Stimulated activated CD4-positive, alpha-beta T cell treated with anti-CD3 and anti-CD28 coated beads, Interleukin-12 subunit alpha, Interleukin-12 subunit beta, amount 100 ng/mL, for 48 hours (primary cell): ENCODE measurements at regions not wholly inside any gene's neighbourhood (a gene's known extent, or its start where the extent isn't known, plus 50 kb on each side); places are given as distances from the start of the nearest gene placed in this dataset.

ENCODE experiments used
- DNase-seq, 3 donors: peaks; one replicate each; pipeline ENCODE4 v3.0.0-alpha.2; 2020; ENCODE audit warnings: low read depth in 2 of 3, low spot score in 1 of 3

DNA sequence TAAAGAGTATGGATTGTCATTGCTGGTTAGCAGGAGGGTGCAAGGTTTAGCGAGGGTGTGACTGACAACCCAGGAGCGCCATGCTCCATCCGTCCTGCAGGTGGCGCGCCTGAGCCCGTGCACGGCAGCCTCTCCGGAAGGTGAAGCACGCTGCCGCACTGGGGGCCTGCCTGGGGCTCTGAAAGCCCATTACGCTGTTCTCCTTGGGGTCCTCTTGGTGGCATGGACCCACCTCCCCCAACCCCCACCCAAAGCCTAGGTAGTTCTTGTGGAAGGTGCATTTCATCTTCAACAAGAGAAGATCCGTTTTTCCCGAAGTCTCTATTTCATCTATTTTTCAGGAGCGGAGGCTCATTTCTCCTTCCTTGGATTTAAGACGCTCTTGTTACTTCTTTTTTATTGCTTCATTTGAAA lies 197.4 kb upstream of the KCNG1 start:
- peak; percentile 40 to 62 (median 49) for DNase-seq

- no peak for DNase-seq
These were observed 196.6 kb upstream of the KCNG1 start for GRCh38 chr20:51219544-51219943.

DNA sequence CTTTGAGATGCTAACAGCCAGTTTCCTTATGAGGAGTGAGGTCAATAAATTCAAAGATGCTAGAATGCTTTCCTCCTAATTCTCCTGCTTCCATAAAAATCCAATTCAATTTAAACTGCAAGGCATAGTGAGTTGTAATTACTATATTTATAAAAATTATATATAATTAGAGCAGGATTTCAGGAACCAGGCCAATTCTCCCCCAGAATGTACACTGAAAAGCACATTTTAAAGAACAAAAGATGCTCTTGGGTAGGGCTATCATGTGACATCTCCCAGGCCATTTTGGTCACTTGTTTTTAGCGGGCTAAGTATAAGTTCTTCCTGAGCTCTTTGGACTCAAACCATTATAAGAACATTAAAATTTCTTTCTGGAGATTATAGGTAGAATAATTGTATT lies 195.7 kb upstream of the KCNG1 start:
- DNase-seq = no peak

GRCh38 chr20:51217347-51218045 lies 194.6 kb upstream of the KCNG1 start:
- DNase-seq = no peak

DNA sequence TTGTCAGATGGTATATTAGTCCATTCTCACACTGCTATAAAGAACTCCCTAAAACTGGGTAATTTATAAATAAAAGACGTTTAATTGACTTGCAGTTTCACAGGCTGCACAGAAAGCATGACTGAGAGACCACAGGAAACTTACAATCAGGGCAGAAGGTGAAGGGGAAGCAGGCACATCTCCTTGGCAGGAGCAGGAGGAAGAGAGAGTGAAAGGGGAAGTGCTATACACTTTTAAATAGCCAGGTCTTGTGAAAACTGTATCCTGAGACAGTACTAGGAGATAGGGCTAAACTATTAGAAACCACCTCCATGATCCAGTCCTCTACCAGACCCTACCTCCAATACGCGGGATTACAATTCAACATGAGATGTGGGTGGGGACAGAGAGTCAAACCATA lies 193.9 kb upstream of the KCNG1 start:
- no peak for DNase-seq

- no peak for DNase-seq
These were observed 189.9 kb upstream of the KCNG1 start for GRCh38 chr20:51212816-51213215.

DNA sequence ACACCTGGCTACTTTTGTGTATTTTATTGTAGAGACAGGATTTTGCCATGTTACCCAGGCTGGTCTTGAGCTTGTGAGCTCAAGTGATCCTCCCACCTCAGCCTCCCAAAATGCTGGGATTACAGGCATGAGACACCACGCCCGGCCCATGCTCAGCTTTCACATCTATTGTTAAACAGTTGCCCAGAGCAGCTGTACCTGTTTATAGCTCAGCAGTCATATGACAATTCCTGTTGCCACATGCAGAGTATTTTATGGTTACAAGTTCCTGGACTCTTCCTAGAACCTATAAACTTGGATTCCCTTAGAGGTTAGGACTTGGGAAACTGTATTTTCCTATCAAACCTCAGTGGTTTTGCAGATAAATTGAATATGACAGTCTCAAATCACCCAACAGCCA lies 188.3 kb upstream of the KCNG1 start:
- DNase-seq = no peak

DNA sequence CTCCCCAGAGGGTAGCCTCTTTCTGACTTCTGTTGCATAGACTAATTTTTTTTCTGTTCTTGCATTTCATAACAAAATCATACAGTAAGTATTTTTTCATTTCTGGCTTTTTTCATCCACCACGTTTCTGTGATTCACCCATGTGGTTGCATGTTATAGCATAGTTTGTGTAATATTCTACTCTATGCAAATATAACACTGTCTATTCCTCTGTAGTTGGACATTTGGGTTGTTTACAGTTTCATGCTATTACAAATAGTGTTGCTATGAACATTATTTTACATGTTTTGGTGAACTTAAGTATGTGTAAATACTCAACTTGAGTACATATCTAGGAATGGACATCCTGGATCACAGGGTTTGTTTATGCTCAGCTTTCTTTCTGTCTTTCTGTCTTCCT lies 187.2 kb upstream of the KCNG1 start:
- DNase-seq = no peak

DNA sequence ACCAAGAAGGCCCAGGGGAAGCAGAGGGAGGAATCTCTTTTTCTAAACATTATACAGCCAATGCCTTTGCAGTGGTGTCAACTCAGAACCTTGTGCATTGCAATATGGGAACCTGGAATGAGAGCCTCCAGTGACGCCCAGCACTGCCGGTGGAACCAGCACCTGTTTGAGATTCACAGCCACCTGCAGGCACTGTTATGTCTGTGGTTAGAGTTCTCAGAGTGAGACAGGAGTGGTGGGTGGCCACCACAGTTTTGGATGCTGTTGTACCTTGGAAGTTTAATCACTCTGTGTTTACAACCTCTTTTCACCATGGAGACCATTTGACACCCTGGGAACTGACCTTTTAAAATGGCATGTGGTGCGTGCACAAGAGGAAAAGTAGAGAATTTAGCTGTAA lies 185.3 kb upstream of the KCNG1 start:
- DNase-seq = no peak

- no peak for DNase-seq
These were observed 183.2 kb upstream of the KCNG1 start for GRCh38 chr20:51206032-51206662.

DNA sequence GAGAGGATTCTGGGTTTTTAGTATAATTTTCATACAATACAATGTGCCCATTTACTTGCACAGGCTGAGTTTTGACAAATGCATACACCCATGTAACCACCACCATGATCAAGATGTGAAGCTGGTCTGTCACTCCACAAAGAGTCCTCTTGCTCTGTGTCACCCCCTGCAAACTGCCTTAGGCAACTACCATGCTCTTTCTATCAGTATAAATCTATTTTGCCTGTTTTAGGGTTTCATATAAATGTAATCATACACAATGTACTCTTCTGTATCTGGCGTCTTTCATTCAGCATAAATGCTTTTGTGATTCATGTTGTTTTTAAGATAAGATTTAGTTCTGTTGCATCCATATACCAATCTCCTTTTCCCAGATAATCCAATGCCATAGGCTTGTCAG lies 181.9 kb upstream of the KCNG1 start:
- DNase-seq = no peak

DNA sequence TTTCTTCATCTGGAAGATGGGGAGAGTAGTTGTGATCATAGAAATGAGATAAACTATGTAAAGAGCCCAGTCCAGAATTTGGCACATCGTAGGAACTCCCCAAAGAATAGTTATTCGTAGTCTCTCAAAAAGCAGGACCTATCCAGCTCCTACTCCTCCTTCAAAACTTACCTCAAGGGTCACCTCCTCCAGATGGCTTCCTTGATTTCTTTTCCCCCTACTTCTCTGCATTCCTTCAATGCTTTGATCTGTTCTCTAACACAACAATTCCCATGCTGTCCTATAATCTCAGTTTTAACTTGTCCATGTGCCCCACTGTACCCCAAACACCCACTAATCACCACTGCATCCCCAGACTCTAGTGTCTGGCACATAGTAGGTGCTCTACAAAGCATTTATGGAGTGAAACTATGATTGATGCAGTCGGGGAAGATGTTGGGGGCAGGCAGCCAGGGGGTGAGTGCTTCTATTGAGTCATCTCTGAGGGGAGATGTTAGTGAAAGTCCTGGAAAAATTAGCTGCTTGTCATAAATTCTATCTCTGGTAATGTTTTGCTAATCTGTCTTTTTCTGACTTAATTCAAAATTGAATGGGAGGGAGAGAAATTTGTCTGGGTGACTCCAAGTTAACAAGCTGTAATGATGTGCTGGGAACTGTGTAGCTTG lies 181.3 kb upstream of the KCNG1 start:
- DNase-seq = no peak

DNA sequence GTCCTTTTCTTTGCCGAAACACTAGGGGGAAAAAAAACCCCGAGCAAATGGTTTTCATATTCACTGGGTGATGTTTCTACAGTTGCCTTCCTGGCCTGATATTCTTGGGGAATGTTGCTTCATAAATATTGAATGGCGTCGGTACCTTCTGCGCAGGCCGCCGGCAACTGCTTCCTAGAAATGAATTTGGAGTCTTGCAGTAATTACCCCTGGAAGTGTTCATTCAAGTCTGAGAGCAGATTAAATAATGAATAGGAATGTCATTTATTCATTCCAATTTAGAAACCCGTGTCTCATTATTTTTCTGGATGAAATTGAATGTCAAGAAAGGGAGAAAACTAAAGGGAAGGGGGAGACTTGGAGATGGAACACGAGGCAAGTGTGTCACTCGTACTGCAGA lies 179.4 kb upstream of the KCNG1 start:
- no peak for DNase-seq

GRCh38 chr20:51199920-51200319 lies 177.0 kb upstream of the KCNG1 start:
- DNase-seq = no peak

GRCh38 chr20:51198876-51199523 lies 176.1 kb upstream of the KCNG1 start:
- DNase-seq = no peak

DNA sequence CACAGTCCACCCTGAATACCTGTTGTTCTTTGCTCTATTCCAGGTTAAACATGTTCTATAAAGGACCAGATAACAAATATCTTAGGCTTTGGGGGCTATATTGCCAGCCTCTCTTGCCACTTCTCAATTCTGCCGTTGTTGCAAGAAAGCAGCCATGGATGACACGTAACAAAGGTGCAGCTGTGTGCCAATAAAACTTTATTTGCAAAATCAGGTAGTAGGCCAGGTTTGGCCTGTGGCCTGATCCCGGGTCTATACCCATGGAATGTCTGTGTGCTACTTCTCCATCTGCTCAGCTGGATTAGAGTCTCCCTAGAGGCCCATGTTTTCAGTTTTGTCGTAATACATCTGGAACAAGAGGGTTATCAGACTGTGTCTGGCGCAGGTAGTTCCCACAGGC lies 175.3 kb upstream of the KCNG1 start:
- DNase-seq = no peak

DNA sequence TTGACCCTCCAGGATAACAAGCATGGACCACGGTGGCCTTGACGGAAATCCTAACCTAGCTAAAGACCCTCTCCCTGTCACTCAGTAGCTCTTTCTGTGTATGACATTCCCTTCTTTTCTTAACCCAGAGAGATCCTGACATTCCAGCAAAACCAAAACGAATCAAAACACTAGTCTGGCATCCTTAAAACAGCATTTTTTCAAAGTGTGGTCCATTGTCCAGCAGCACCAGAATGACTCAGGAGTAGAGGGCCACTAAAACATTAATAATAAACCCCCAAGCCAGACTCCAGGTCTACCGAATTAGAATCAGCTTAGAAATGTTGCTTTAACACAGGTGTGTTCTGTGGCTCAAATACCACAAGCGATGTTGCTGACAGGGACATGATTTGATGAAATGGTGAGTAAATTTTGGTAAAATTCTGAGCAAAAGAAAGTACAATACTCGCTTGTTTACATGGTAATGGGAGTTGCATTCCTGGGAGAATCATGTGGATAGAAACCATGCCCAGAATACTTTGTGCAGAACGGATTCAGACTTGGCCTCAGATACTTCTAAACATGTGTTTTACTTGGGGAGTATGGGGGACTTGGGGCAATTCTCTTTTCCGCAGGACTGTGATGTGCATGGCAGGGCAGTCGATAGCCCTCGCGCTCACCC lies 174.2 kb upstream of the KCNG1 start:
- no peak for DNase-seq

DNA sequence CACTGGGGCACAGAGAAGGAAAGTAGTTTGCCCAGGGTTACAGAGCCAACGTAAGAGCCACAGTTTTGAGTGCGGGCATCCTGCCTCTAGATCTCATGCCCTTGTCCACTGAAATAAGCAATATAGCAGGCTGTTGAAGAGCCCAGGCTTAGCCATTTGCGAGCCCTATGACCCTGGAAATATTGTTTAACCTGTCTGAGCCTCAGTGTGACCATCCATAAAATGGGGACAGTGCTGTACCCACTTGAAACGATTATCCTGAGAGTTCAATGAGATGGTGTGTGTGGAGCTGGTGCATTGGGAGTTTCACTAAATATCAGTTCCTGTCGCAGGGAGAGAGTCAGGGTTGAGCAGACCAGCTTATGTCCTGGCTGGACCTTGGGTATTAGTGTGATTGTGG lies 173.1 kb upstream of the KCNG1 start:
- no peak for DNase-seq

DNA sequence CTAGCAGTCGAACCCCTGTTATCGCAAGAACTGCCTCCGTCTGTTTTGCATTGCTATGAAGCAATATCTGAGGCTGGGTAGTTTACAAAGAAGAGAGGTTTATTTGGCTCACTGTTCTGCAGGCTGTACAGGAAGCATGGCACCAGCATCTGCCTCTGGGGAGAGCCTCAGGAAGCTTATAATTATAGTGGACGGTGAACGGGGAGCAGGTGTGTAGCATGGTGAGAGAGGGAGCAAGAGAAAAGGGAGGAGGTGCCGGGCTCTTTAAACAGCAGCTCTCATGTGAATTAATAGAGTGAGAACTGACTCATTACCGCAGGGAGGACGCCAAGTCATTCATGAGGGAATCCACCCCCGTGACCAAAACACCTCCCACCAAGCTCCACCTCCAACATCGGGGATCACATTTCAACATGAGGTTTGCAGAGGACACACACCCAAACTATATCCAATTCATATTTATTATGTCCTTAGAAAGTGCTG lies 172.6 kb upstream of the KCNG1 start:
- DNase-seq = peak in 1 of 3 donors; percentile 1

DNA sequence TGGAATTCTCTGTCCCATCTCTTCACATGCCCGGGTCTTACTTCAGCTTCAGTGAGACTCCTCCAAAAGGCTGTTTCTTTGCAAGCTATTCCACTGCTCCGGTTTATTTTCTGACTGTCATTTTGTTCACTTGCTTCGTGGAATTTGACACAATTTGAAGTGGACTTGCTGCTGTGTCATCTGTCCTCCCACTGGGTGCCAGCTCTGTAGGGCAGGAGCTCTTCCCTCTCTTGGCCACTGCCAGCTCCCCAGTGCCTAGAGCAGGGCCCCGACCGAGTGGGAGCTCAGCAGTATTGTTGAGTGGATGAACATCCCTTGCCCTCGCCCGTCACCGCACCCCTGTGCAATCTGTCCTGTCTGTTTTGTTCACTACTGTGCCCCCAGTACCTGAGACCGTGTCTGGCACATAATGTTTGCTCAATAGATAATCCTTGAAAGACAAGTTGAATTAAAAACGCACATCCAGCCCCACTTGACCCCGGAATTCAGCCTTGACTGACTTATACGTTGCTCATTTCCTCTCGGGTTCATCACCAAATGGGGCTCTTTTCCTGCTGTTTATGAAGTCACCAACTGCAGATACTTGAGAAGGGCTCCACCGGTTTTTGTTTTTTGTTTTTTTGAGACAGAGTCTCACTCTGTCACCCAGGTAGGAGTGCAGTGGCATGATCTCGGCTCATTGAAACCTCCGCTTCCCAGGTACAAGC lies 170.3 kb upstream of the KCNG1 start:
- no peak for DNase-seq

DNA sequence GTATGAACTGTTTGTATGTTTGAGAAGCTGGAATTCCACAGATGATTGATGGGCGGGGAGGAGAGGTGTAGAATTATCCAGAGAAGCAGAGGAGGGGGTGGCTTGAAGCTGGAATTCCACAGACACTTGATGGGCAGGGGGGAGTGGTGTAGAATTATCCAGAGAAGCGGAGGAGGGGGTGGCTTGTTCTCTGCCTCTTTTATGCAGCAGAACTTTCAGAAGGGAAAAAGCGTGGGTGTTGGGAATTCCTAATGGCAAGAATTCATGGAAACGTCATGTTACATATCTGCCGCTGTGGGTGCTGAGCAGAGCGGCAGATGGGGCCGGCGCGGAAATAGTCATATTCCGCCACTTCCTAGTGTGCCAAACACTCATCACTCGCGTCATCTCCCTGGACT lies 167.9 kb upstream of the KCNG1 start:
- DNase-seq = no peak
